ENCODE measurements at regions not wholly inside any gene's neighbourhood (a gene's known extent, or its start where the extent isn't known, plus 50 kb on each side); places are given as distances from the start of the nearest gene placed in this dataset.
"Not testable (repeated sequence)": the region's sequence is repeated elsewhere in the genome, so short reads cannot be mapped to it uniquely, and the experiment has no call there.

GRCh38 chr4:127020831-127021230 is 611.9 kb upstream of the INTU start:
- TF ChIP-seq CTCF (IDR thresholded peaks at IDR 0.05); ESRRA (CRISPR knock-in tag; IDR thresholded peaks at IDR 0.05; ENCODE audit: borderline replicate concordance); TCF7 (CRISPR knock-in tag; IDR thresholded peaks at IDR 0.05; ENCODE audit: low read depth); CREB1 (CRISPR knock-in tag; IDR thresholded peaks at IDR 0.05); ZNF219 (CRISPR knock-in tag; IDR thresholded peaks at IDR 0.05; ENCODE audit: borderline replicate concordance); ZNF138 (CRISPR knock-in tag; conservative IDR thresholded peaks at IDR 0.05); USF1 (CRISPR knock-in tag; IDR thresholded peaks at IDR 0.05); IRF1 (CRISPR knock-in tag; IDR thresholded peaks at IDR 0.05); CREM (CRISPR knock-in tag; IDR thresholded peaks at IDR 0.05); PREB (CRISPR knock-in tag; IDR thresholded peaks at IDR 0.05; ENCODE audit: borderline replicate concordance); NR2C2 (CRISPR knock-in tag; IDR thresholded peaks at IDR 0.05): not testable (repeated sequence)
- TF ChIP-seq, protein P1, sequence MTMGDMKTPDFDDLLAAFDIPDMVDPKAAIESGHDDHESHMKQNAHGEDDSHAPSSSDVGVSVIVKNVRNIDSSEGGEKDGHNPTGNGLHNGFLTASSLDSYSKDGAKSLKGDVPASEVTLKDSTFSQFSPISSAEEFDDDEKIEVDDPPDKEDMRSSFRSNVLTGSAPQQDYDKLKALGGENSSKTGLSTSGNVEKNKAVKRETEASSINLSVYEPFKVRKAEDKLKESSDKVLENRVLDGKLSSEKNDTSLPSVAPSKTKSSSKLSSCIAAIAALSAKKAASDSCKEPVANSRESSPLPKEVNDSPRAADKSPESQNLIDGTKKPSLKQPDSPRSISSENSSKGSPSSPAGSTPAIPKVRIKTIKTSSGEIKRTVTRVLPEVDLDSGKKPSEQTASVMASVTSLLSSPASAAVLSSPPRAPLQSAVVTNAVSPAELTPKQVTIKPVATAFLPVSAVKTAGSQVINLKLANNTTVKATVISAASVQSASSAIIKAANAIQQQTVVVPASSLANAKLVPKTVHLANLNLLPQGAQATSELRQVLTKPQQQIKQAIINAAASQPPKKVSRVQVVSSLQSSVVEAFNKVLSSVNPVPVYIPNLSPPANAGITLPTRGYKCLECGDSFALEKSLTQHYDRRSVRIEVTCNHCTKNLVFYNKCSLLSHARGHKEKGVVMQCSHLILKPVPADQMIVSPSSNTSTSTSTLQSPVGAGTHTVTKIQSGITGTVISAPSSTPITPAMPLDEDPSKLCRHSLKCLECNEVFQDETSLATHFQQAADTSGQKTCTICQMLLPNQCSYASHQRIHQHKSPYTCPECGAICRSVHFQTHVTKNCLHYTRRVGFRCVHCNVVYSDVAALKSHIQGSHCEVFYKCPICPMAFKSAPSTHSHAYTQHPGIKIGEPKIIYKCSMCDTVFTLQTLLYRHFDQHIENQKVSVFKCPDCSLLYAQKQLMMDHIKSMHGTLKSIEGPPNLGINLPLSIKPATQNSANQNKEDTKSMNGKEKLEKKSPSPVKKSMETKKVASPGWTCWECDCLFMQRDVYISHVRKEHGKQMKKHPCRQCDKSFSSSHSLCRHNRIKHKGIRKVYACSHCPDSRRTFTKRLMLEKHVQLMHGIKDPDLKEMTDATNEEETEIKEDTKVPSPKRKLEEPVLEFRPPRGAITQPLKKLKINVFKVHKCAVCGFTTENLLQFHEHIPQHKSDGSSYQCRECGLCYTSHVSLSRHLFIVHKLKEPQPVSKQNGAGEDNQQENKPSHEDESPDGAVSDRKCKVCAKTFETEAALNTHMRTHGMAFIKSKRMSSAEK (CRISPR knock-in tag; IDR thresholded peaks at IDR 0.05; ENCODE audit: borderline replicate concordance), result not testable (repeated sequence)
- TF ChIP-seq, protein P2, sequence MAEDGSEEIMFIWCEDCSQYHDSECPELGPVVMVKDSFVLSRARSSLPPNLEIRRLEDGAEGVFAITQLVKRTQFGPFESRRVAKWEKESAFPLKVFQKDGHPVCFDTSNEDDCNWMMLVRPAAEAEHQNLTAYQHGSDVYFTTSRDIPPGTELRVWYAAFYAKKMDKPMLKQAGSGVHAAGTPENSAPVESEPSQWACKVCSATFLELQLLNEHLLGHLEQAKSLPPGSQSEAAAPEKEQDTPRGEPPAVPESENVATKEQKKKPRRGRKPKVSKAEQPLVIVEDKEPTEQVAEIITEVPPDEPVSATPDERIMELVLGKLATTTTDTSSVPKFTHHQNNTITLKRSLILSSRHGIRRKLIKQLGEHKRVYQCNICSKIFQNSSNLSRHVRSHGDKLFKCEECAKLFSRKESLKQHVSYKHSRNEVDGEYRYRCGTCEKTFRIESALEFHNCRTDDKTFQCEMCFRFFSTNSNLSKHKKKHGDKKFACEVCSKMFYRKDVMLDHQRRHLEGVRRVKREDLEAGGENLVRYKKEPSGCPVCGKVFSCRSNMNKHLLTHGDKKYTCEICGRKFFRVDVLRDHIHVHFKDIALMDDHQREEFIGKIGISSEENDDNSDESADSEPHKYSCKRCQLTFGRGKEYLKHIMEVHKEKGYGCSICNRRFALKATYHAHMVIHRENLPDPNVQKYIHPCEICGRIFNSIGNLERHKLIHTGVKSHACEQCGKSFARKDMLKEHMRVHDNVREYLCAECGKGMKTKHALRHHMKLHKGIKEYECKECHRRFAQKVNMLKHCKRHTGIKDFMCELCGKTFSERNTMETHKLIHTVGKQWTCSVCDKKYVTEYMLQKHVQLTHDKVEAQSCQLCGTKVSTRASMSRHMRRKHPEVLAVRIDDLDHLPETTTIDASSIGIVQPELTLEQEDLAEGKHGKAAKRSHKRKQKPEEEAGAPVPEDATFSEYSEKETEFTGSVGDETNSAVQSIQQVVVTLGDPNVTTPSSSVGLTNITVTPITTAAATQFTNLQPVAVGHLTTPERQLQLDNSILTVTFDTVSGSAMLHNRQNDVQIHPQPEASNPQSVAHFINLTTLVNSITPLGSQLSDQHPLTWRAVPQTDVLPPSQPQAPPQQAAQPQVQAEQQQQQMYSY (CRISPR knock-in tag; IDR thresholded peaks at IDR 0.05), result not testable (repeated sequence)
- TF ChIP-seq, protein P3, sequence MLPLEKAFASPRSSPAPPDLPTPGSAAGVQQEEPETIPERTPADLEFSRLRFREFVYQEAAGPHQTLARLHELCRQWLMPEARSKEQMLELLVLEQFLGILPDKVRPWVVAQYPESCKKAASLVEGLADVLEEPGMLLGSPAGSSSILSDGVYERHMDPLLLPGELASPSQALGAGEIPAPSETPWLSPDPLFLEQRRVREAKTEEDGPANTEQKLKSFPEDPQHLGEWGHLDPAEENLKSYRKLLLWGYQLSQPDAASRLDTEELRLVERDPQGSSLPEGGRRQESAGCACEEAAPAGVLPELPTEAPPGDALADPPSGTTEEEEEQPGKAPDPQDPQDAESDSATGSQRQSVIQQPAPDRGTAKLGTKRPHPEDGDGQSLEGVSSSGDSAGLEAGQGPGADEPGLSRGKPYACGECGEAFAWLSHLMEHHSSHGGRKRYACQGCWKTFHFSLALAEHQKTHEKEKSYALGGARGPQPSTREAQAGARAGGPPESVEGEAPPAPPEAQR (CRISPR knock-in tag; IDR thresholded peaks at IDR 0.05), result not testable (repeated sequence)
